Thoracic aorta (tissue), 2 donors: ENCODE measurements at regions not wholly inside any gene's neighbourhood (a gene's known extent, or its start where the extent isn't known, plus 50 kb on each side); places are given as distances from the start of the nearest gene placed in this dataset.

Experiments used
- ATAC-seq: fragments of 150-250 bp; one replicate; pipeline ENCODE4 v1.8.0; 2017; ENCODE audit warnings: low read depth; ENCODE audit not compliant: insufficient number of reproducible peaks, low FRiP score
- DNase-seq: peaks from one replicate; pipeline ENCODE4 v3.0.0-alpha.2; 2020; ENCODE audit warnings: low spot score
- H3K27ac ChIP-seq, 2 donors: fragments of 200-600 bp; sonication (generic); 1 replicate in 1 of 2; 2 replicates in 1 of 2; pipeline ENCODE4 v1.5.1; 2016; ENCODE audit warnings: mild to moderate bottlenecking in 2 of 2, moderate library complexity in 2 of 2
- H3K27me3 ChIP-seq: fragments of 200-600 bp; sonication (generic); replicated peaks from 2 replicates; pipeline ENCODE4 v1.6.0; 2016; ENCODE audit warnings: mild to moderate bottlenecking; ENCODE audit not compliant: insufficient read depth
- H3K36me3 ChIP-seq: fragments of 200-600 bp; sonication (generic); one replicate; pipeline ENCODE4 v1.5.1; 2016
- H3K4me1 ChIP-seq, 2 donors: fragments of 200-600 bp; sonication (generic); 1 replicate in 1 of 2; 2 replicates in 1 of 2; pipeline versions ENCODE4 v1.5.1 to v1.6.0; 2016; ENCODE audit warnings: low read depth in 2 of 2, mild to moderate bottlenecking in 1 of 2; ENCODE audit not compliant: control insufficient read depth in 1 of 2
- H3K4me3 ChIP-seq: fragments of 200-600 bp; sonication (generic); 2 replicates; pipeline ENCODE4 v1.5.1; 2016; ENCODE audit warnings: mild to moderate bottlenecking
- H3K9me3 ChIP-seq: fragments of 200-600 bp; sonication (generic); 2 replicates; pipeline ENCODE4 v1.5.1; 2016
- CTCF ChIP-seq: fragments of 200-600 bp; sonication (generic); IDR thresholded peaks from one replicate; pipeline ENCODE4 v1.5.1; 2019; ENCODE audit warnings: antibody characterized with exemption

- no peak for DNase-seq
- no peak overlapping the region for H3K27ac ChIP-seq
- H3K27me3 ChIP-seq, result no peaks in the 10 kb centered on the region
- no peaks in the 10 kb centered on the region for H3K9me3 ChIP-seq
- H3K36me3 ChIP-seq, result no peaks in the 10 kb centered on the region
- ATAC-seq, result no peak
- no peaks in the 10 kb centered on the region for H3K4me1 ChIP-seq
- no peak overlapping the region for H3K4me3 ChIP-seq
- no peak for TF ChIP-seq CTCF
Measured at GRCh38 chr10:1824928-1825327, 87.6 kb upstream of the ADARB2 start.

GRCh38 chr10:1814556-1814955, 77.2 kb upstream of the ADARB2 start:
- Histone ChIP-seq H3K36me3 (no peaks in the 10 kb centered on the region), H3K9me3 (no peaks in the 10 kb centered on the region), H3K27ac (no peak overlapping the region), H3K4me3 (no peak overlapping the region), H3K27me3 (no peaks in the 10 kb centered on the region), H3K4me1 (no peaks in the 10 kb centered on the region)
- no peak for DNase-seq
- no peak for ATAC-seq
- TF ChIP-seq CTCF, result no peak

GRCh38 chr10:1809139-1809741, 71.9 kb upstream of the ADARB2 start:
- ATAC-seq, result no peak
- Histone ChIP-seq H3K4me1 (no peaks in the 10 kb centered on the region), H3K27ac (no peak overlapping the region), H3K4me3 (no peak overlapping the region), H3K27me3 (no peaks in the 10 kb centered on the region), H3K36me3 (no peaks in the 10 kb centered on the region), H3K9me3 (no peaks in the 10 kb centered on the region)
- no peak for DNase-seq
- TF ChIP-seq CTCF, result no peak

- Histone ChIP-seq H3K9me3 (no peaks in the 10 kb centered on the region), H3K27me3 (no peaks in the 10 kb centered on the region), H3K27ac (no peak overlapping the region), H3K36me3 (no peaks in the 10 kb centered on the region), H3K4me1 (no peaks in the 10 kb centered on the region), H3K4me3 (no peak overlapping the region)
- TF ChIP-seq CTCF, result no peak
- DNase-seq (no peak), ATAC-seq (no peak)
Measured at GRCh38 chr10:1807924-1808323, 70.6 kb upstream of the ADARB2 start.

GRCh38 chr10:1807196-1807595, 69.9 kb upstream of the ADARB2 start:
- Histone ChIP-seq H3K4me3 (no peak overlapping the region), H3K36me3 (no peaks in the 10 kb centered on the region), H3K4me1 (no peaks in the 10 kb centered on the region), H3K27ac (no peak overlapping the region), H3K27me3 (no peaks in the 10 kb centered on the region), H3K9me3 (no peaks in the 10 kb centered on the region)
- no peak for TF ChIP-seq CTCF
- DNase-seq, result no peak
- no peak for ATAC-seq
